H9 (cell line): ENCODE measurements at regions not wholly inside any gene's neighbourhood (a gene's known extent, or its start where the extent isn't known, plus 50 kb on each side); places are given as distances from the start of the nearest gene placed in this dataset.

ENCODE experiments used
- DNase-seq: peaks from one replicate; pipeline ENCODE4 v3.0.0-alpha.2; 2017
- H2AFZ ChIP-seq: one replicate; pipeline ENCODE4 v1.6.1; 2013; ENCODE audit warnings: mild to moderate bottlenecking, low read length, control low read depth, moderate library complexity
- H2AK5ac ChIP-seq: 2 replicates; pipeline ENCODE4 v1.6.1; 2013; ENCODE audit warnings: low read length, control low read depth, mixed read lengths; ENCODE audit not compliant: insufficient read length
- H2BK120ac ChIP-seq: one replicate; pipeline ENCODE4 v1.6.1; 2013; ENCODE audit warnings: low read depth, mild to moderate bottlenecking, low read length, control low read depth, inconsistent platforms; ENCODE audit not compliant: poor library complexity, severe bottlenecking
- H2BK12ac ChIP-seq: 2 replicates; pipeline ENCODE4 v1.6.1; 2013; ENCODE audit warnings: low read length, control low read depth, mixed read lengths, low read depth; ENCODE audit not compliant: insufficient read length
- H2BK15ac ChIP-seq: 2 replicates; pipeline ENCODE4 v1.6.1; 2013; ENCODE audit warnings: low read depth, low read length, control low read depth
- H2BK20ac ChIP-seq: one replicate; pipeline ENCODE4 v1.6.1; 2013; ENCODE audit warnings: low read depth, mild to moderate bottlenecking, low read length, control low read depth, inconsistent platforms; ENCODE audit not compliant: poor library complexity, severe bottlenecking
- H2BK5ac ChIP-seq: 2 replicates; pipeline ENCODE4 v1.6.1; 2013; ENCODE audit warnings: low read length, control low read depth, mixed read lengths; ENCODE audit not compliant: insufficient read length
- H3K14ac ChIP-seq: 2 replicates; pipeline ENCODE4 v1.6.1; 2013; ENCODE audit warnings: low read length, control low read depth; ENCODE audit not compliant: insufficient read depth
- H3K18ac ChIP-seq: 2 replicates; pipeline ENCODE4 v1.6.1; 2013; ENCODE audit warnings: low read depth, mild to moderate bottlenecking, mixed read lengths, low read length, control low read depth; ENCODE audit not compliant: insufficient read length
- H3K23ac ChIP-seq: 2 replicates; pipeline ENCODE4 v1.6.1; 2013; ENCODE audit warnings: low read length, control low read depth, mixed read lengths, low read depth; ENCODE audit not compliant: insufficient read length
- H3K23me2 ChIP-seq: 2 replicates; pipeline ENCODE4 v1.6.1; 2013; ENCODE audit warnings: low read depth, mild to moderate bottlenecking, mixed read lengths, low read length, control low read depth; ENCODE audit not compliant: insufficient read length, poor library complexity, severe bottlenecking
- H3K27ac ChIP-seq: 2 replicates; pipeline ENCODE4 v1.5.1; 2013; ENCODE audit warnings: low read length, control low read depth, mixed read lengths, low read depth; ENCODE audit not compliant: insufficient read length
- H3K27me3 ChIP-seq: 2 replicates; pipeline ENCODE4 v1.6.1; 2013; ENCODE audit warnings: low read length, control low read depth, inconsistent platforms; ENCODE audit not compliant: insufficient read depth
- H3K4ac ChIP-seq: 2 replicates; pipeline ENCODE4 v1.6.1; 2013; ENCODE audit warnings: low read depth, mild to moderate bottlenecking, control low read depth, inconsistent platforms, low read length, moderate library complexity
- H3K4me1 ChIP-seq: 2 replicates; pipeline ENCODE4 v1.6.1; 2013; ENCODE audit warnings: low read length, control low read depth, inconsistent platforms; ENCODE audit not compliant: insufficient read depth
- H3K4me2 ChIP-seq: 2 replicates; pipeline ENCODE4 v1.6.1; 2013; ENCODE audit warnings: low read length, control low read depth, mixed read lengths; ENCODE audit not compliant: insufficient read length, insufficient read depth
- H3K56ac ChIP-seq: 2 replicates; pipeline ENCODE4 v1.6.1; 2013; ENCODE audit warnings: low read depth, mild to moderate bottlenecking, mixed read lengths, low read length, control low read depth; ENCODE audit not compliant: insufficient read length
- H3K79me1 ChIP-seq: 2 replicates; pipeline ENCODE4 v1.6.1; 2013; ENCODE audit warnings: low read depth, mild to moderate bottlenecking, moderate library complexity, low read length, control low read depth, inconsistent platforms; ENCODE audit not compliant: insufficient read depth, poor library complexity, severe bottlenecking
- H3K79me2 ChIP-seq: 2 replicates; pipeline ENCODE4 v1.6.1; 2013; ENCODE audit warnings: low read length, control low read depth, inconsistent platforms; ENCODE audit not compliant: insufficient read depth
- H3K9ac ChIP-seq: 2 replicates; pipeline ENCODE4 v1.6.1; 2013; ENCODE audit warnings: low read length, control low read depth, mixed read lengths; ENCODE audit not compliant: insufficient read length; ENCODE audit errors: extremely low read depth
- H3K9me3 ChIP-seq: one replicate; pipeline ENCODE4 v1.6.1; 2013; ENCODE audit warnings: low read depth, low read length, inconsistent platforms; ENCODE audit not compliant: control insufficient read depth
- H3T11ph ChIP-seq: one replicate; pipeline ENCODE4 v1.6.1; 2013; ENCODE audit warnings: mild to moderate bottlenecking, low read length, control low read depth, inconsistent platforms
- H4K20me1 ChIP-seq: one replicate; pipeline ENCODE4 v1.6.1; 2013; ENCODE audit not compliant: control insufficient read depth, insufficient read length, insufficient read depth
- H4K5ac ChIP-seq: 2 replicates; pipeline ENCODE4 v1.6.1; 2013; ENCODE audit warnings: low read depth, mild to moderate bottlenecking, mixed read lengths, low read length, control low read depth; ENCODE audit not compliant: insufficient read length
- H4K8ac ChIP-seq: replicated peaks from 2 replicates; pipeline ENCODE4 v1.6.1; 2013; ENCODE audit warnings: low read length, control low read depth, mixed read lengths, low read depth; ENCODE audit not compliant: insufficient read length
- H4K91ac ChIP-seq: 2 replicates; pipeline ENCODE4 v1.6.1; 2013; ENCODE audit warnings: low read depth, mild to moderate bottlenecking, moderate library complexity, mixed read lengths, low read length, control low read depth; ENCODE audit not compliant: insufficient read length
- H3K27ac Mint-ChIP-seq, 3 experiments: 2 replicates in 2 of 3; 3 replicates in 1 of 3; pipeline ENCODE4 v1.8.0; 2020 to 2021; ENCODE audit warnings: mixed read lengths in 3 of 3, mild to moderate bottlenecking in 1 of 3, moderate library complexity in 1 of 3
- H3K27me3 Mint-ChIP-seq: 2 replicates; pipeline ENCODE4 v1.8.0; 2021; ENCODE audit warnings: low read depth, mild to moderate bottlenecking, moderate library complexity, mixed read lengths
- H3K36me3 Mint-ChIP-seq, 3 experiments: 2 replicates in 2 of 3; 3 replicates in 1 of 3; pipeline ENCODE4 v1.8.0; 2020 to 2021; ENCODE audit warnings: low read depth in 3 of 3, mixed read lengths in 3 of 3; ENCODE audit not compliant: insufficient read depth in 1 of 3
- H3K4me1 Mint-ChIP-seq, 2 experiments: 2 replicates each; pipeline ENCODE4 v1.8.0; 2020; ENCODE audit warnings: mixed read lengths in 2 of 2
- H3K4me3 Mint-ChIP-seq, 2 experiments: 2 replicates in 1 of 2; 3 replicates in 1 of 2; pipeline ENCODE4 v1.8.0; 2020 to 2021; ENCODE audit warnings: mild to moderate bottlenecking in 2 of 2, mixed read lengths in 2 of 2, moderate library complexity in 1 of 2
- H3K9me3 Mint-ChIP-seq, 2 experiments: 2 replicates in 1 of 2; 3 replicates in 1 of 2; pipeline ENCODE4 v1.8.0; 2020; ENCODE audit warnings: mild to moderate bottlenecking in 2 of 2, mixed read lengths in 2 of 2, moderate library complexity in 1 of 2
- CTCF ChIP-seq: fragments of 200-600 bp; sonication (generic); conservative IDR thresholded peaks from 3 replicates; pipeline ENCODE4 v1.8.0; 2021; ENCODE audit warnings: antibody characterized with exemption, mild to moderate bottlenecking

GRCh38 chrX:113974881-113975280 lies 609.0 kb upstream of the HTR2C start:
- Histone ChIP-seq H3K23me2 (no peaks in the 10 kb centered on the region), H3K79me2 (peaks cover 3% of the 10 kb centered on the region; the same call in 1 of the 2 replicates), H3K23ac (no peak overlapping the region), H3K56ac (no peak overlapping the region), H3K18ac (no peak overlapping the region), H4K20me1 (no peaks in the 10 kb centered on the region), H3T11ph (no peak overlapping the region), H2AK5ac (no peak overlapping the region), H3K4ac (no peak overlapping the region), H2BK20ac (no peak overlapping the region), H4K8ac (no peak overlapping the region), H3K27me3 (peaks cover 3% of the 10 kb centered on the region; the same call in 1 of the 2 replicates), H3K4me2 (no peak overlapping the region), H2BK15ac (no peak overlapping the region), H3K9me3 (peaks cover 8% of the 10 kb centered on the region), H2BK12ac (no peak overlapping the region), H4K91ac (no peak overlapping the region), H2AFZ (no peak overlapping the region), H2BK5ac (no peak overlapping the region), H3K27ac (no peak overlapping the region), H3K79me1 (no peaks in the 10 kb centered on the region), H4K5ac (no peak overlapping the region), H3K9ac (no peak overlapping the region), H3K14ac (no peak overlapping the region), H2BK120ac (no peak overlapping the region), H3K4me1 (peaks cover 14% of the 10 kb centered on the region)
- H3K9me3 Mint-ChIP-seq, result peaks cover 17 to 39% of the 10 kb centered on the region in 2 experiments
- no peak overlapping the region for H3K4me3 Mint-ChIP-seq
- DNase-seq, result no peak
- H3K4me1 Mint-ChIP-seq, result peaks cover 57 to 60% of the 10 kb centered on the region in 2 experiments
- peak overlapping the region in 2 of 3 experiments; percentile 40 to 75; a peak in 3 of 7 replicates for H3K27ac Mint-ChIP-seq
- TF ChIP-seq CTCF, result no peak
- H3K36me3 Mint-ChIP-seq, result peaks cover 40 to 82% (median 81%) of the 10 kb centered on the region in 3 experiments
- H3K27me3 Mint-ChIP-seq, result no peaks in the 10 kb centered on the region
